ENCODE measurements at regions not wholly inside any gene's neighbourhood (a gene's known extent, or its start where the extent isn't known, plus 50 kb on each side); places are given as distances from the start of the nearest gene placed in this dataset.
A peak's percentile ranks its signal among the peaks of the same experiment; 100 is the strongest.

- H3K27me3 ChIP-seq: no peaks in the 10 kb centered on the region
- no peak for ATAC-seq
- TF ChIP-seq POLR2A (IDR thresholded peaks at IDR 0.05) (no peak), CTCF (IDR thresholded peaks at IDR 0.05) (no peak)
Observed at GRCh38 chr3:193859195-193859594, 266.2 kb downstream of the OPA1 start.

GRCh38 chr3:193861012-193861411 lies 268.0 kb downstream of the OPA1 start:
- no peak for DNase-seq
- WGBS, 2 donors: 91 to 94% methylated on average over 2 of the region's 2 CpGs

More at GRCh38 chr3:193859195-193859594, 266.2 kb downstream of the OPA1 start:
- no peak overlapping the region for H3K4me3 ChIP-seq
- H3K36me3 ChIP-seq (replicated peaks in 1 of 2; ENCODE audit: insufficient read depth in 1 of 2, low read depth in 2 of 2): no peaks in the 10 kb centered on the region
- no peak overlapping the region for H3K27ac ChIP-seq
- intact Hi-C loops (cut with DNase I): no loop called here
- no peak for DNase-seq
- no peaks in the 10 kb centered on the region for H3K9me3 ChIP-seq
- 86 to 94% methylated on average over 3 of the region's 3 CpGs for WGBS, 2 donors
- peaks cover 9% of the 10 kb centered on the region for H3K4me1 ChIP-seq

GRCh38 chr3:193862843-193863242 lies 269.8 kb downstream of the OPA1 start:
- H3K9me3 ChIP-seq: no peaks in the 10 kb centered on the region
- intact Hi-C loops (cut with DNase I): no loop called here
- H3K36me3 ChIP-seq (replicated peaks in 1 of 2; ENCODE audit: insufficient read depth in 1 of 2, low read depth in 2 of 2): no peaks in the 10 kb centered on the region
- 73 to 82% methylated on average over 4 of the region's 4 CpGs for WGBS, 2 donors
- no peak for TF ChIP-seq POLR2A (IDR thresholded peaks at IDR 0.05)
- no peak for TF ChIP-seq CTCF (IDR thresholded peaks at IDR 0.05)
- peaks cover 9% of the 10 kb centered on the region for H3K4me1 ChIP-seq
- ATAC-seq (no peak), DNase-seq (no peak)
- H3K27ac ChIP-seq: no peak overlapping the region
- no peak overlapping the region for H3K4me3 ChIP-seq
- no peaks in the 10 kb centered on the region for H3K27me3 ChIP-seq

More at GRCh38 chr3:193861012-193861411, 268.0 kb downstream of the OPA1 start:
- Histone ChIP-seq H3K36me3 (replicated peaks in 1 of 2; ENCODE audit: insufficient read depth in 1 of 2, low read depth in 2 of 2) (no peaks in the 10 kb centered on the region), H3K27ac (no peak overlapping the region), H3K4me1 (peaks cover 9% of the 10 kb centered on the region), H3K4me3 (no peak overlapping the region), H3K9me3 (no peaks in the 10 kb centered on the region), H3K27me3 (no peaks in the 10 kb centered on the region)
- no peak for ATAC-seq
- TF ChIP-seq CTCF (IDR thresholded peaks at IDR 0.05) (no peak), POLR2A (IDR thresholded peaks at IDR 0.05) (no peak)
- intact Hi-C loops (cut with DNase I): no loop called here

GRCh38 chr3:193863657-193864357 lies 270.8 kb downstream of the OPA1 start:
- intact Hi-C loops (cut with DNase I): no loop called here

More at GRCh38 chr3:193863657-193864357, 270.8 kb downstream of the OPA1 start:
- Histone ChIP-seq H3K4me3 (no peak overlapping the region), H3K36me3 (replicated peaks in 1 of 2; ENCODE audit: insufficient read depth in 1 of 2, low read depth in 2 of 2) (no peaks in the 10 kb centered on the region), H3K27me3 (no peaks in the 10 kb centered on the region), H3K27ac (no peak overlapping the region), H3K9me3 (no peaks in the 10 kb centered on the region), H3K4me1 (peaks cover 9% of the 10 kb centered on the region)
- no peak for TF ChIP-seq POLR2A (IDR thresholded peaks at IDR 0.05)
- TF ChIP-seq CTCF (IDR thresholded peaks at IDR 0.05): no peak
- DNase-seq (peak in 1 of 4 donors; percentile 49), ATAC-seq (peak; percentile 58)
- 79 to 83% methylated on average over 9 of the region's 9 CpGs for WGBS, 2 donors
